ENCODE measurements at regions not wholly inside any gene's neighbourhood (a gene's known extent, or its start where the extent isn't known, plus 50 kb on each side); places are given as distances from the start of the nearest gene placed in this dataset.

DNA sequence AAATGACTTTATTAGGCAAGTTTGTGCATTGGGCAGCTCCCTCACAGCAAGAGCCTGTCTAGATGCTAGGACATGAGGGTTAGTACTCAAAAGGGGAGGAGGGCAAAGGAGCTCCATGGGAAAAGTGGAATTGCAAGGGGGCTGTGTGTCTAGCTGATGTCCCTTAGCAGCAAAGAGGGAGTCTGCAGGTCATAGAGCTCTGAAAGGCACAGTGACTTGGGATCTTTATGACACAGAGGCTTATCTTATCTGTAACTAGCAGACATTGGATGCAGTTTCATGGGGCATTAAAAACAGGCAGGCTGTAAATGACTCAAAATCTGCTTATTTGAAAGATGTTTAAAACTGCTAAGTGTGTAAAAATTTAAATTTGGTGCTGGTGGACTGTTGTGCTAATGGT lies 556.2 kb upstream of the FZD8 start:
- ChIA-PET POLR2A (no interaction called here), CTCF (no interaction called here)
- TF ChIP-seq, protein P1, sequence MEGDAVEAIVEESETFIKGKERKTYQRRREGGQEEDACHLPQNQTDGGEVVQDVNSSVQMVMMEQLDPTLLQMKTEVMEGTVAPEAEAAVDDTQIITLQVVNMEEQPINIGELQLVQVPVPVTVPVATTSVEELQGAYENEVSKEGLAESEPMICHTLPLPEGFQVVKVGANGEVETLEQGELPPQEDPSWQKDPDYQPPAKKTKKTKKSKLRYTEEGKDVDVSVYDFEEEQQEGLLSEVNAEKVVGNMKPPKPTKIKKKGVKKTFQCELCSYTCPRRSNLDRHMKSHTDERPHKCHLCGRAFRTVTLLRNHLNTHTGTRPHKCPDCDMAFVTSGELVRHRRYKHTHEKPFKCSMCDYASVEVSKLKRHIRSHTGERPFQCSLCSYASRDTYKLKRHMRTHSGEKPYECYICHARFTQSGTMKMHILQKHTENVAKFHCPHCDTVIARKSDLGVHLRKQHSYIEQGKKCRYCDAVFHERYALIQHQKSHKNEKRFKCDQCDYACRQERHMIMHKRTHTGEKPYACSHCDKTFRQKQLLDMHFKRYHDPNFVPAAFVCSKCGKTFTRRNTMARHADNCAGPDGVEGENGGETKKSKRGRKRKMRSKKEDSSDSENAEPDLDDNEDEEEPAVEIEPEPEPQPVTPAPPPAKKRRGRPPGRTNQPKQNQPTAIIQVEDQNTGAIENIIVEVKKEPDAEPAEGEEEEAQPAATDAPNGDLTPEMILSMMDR (IDR thresholded peaks at IDR 0.05) = no peak
- no peak for TF ChIP-seq EZH2 (IDR thresholded peaks at IDR 0.05; ENCODE audit: borderline replicate concordance, insufficient read depth, low read depth, low read length, poor library complexity, severe bottlenecking)
- H3K4me3 ChIP-seq (ENCODE audit: control extremely low read depth in 1 of 5, extremely low read depth in 1 of 5, insufficient read depth in 1 of 5, low read depth in 2 of 5, low read length in 4 of 5) = no peak overlapping the region
- H3K36me3 ChIP-seq (replicated peaks in 1 of 2; ENCODE audit: control extremely low read depth in 1 of 2, control insufficient read depth in 1 of 2, extremely low read depth in 1 of 2, insufficient read depth in 2 of 2, low read length in 1 of 2) = no peaks in the 10 kb centered on the region
- no peaks in the 10 kb centered on the region for H4K20me1 ChIP-seq (ENCODE audit: control insufficient read depth, insufficient read depth, low read length, poor library complexity, severe bottlenecking)
- Mint-ChIP-seq H3K4me1 (no peaks in the 10 kb centered on the region), H3K9me3 (ENCODE audit: insufficient read depth) (peaks cover 5% of the 10 kb centered on the region), H3K27me3 (no peaks in the 10 kb centered on the region), H3K4me3 (no peak overlapping the region), H3K27ac (no peak overlapping the region)
- DNase-seq (no peak), ATAC-seq (ENCODE audit: low read depth) (no peak)
- no peak overlapping the region for H2AFZ ChIP-seq (ENCODE audit: insufficient read depth, low read depth, low read length, poor library complexity, severe bottlenecking)
- H3K27me3 ChIP-seq (replicated peaks in 1 of 4; ENCODE audit: control extremely low read depth in 1 of 4, control insufficient read depth in 3 of 4, insufficient read depth in 4 of 4, low read length in 3 of 4) = no peaks in the 10 kb centered on the region
- no peak overlapping the region for H3K9ac ChIP-seq (ENCODE audit: low read length)
- H3K4me2 ChIP-seq (replicated peaks; ENCODE audit: low read depth, low read length, poor library complexity, severe bottlenecking) = no peak overlapping the region
- intact Hi-C loops (cut with micrococcal nuclease) = no loop called here
- no peaks in the 10 kb centered on the region for H3K79me2 ChIP-seq (ENCODE audit: control insufficient read depth, insufficient read depth, low read length)
- H3K4me1 ChIP-seq (ENCODE audit: control insufficient read depth in 2 of 2, insufficient read depth in 2 of 2, low read length in 2 of 2) = no peaks in the 10 kb centered on the region
- no peak overlapping the region for H3K27ac ChIP-seq (ENCODE audit: low read length in 2 of 2)
- H3K9me3 ChIP-seq (ENCODE audit: control extremely low read depth in 1 of 3, control insufficient read depth in 2 of 3, insufficient read depth in 1 of 3, low read length in 2 of 3) = peaks cover 0 to 5% (median 0%) of the 10 kb centered on the region in 3 donors

DNA sequence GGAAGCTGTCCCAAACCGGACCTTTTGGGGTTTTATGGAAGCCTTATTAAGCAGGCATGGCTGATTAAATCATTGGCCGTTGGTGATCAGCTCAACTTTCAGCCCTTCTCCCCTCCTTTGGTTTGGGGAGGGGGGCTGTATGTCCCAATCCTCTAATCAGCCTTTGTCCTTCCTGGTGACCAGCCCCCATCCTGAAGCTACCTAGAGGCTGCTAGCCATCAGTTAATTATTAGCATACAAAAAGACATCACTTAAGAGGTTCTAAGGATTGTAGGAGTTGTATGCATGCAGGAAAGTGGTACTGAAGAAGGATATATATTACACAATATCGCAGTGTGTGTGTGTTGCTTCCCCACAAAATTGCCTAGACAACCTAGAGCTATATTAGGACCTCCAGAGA lies 553.3 kb upstream of the FZD8 start:
- no peak overlapping the region for H3K9ac ChIP-seq (ENCODE audit: low read length)
- no peak overlapping the region for H3K4me2 ChIP-seq (replicated peaks; ENCODE audit: low read depth, low read length, poor library complexity, severe bottlenecking)
- Mint-ChIP-seq H3K27ac (no peak overlapping the region), H3K9me3 (ENCODE audit: insufficient read depth) (peaks cover 16% of the 10 kb centered on the region), H3K4me1 (no peaks in the 10 kb centered on the region), H3K27me3 (no peaks in the 10 kb centered on the region), H3K4me3 (no peak overlapping the region)
- ChIA-PET POLR2A (no interaction called here), CTCF (no interaction called here)
- H2AFZ ChIP-seq (ENCODE audit: insufficient read depth, low read depth, low read length, poor library complexity, severe bottlenecking) = no peak overlapping the region
- ATAC-seq (ENCODE audit: low read depth) (no peak), DNase-seq (no peak)
- H3K4me1 ChIP-seq (ENCODE audit: control insufficient read depth in 2 of 2, insufficient read depth in 2 of 2, low read length in 2 of 2) = no peaks in the 10 kb centered on the region
- intact Hi-C loops (cut with micrococcal nuclease) = no loop called here
- WGBS (ENCODE audit: insufficient coverage) = no CpG with 5 or more reads among the region's 3 CpGs
- no peaks in the 10 kb centered on the region for H3K27me3 ChIP-seq (replicated peaks in 1 of 4; ENCODE audit: control extremely low read depth in 1 of 4, control insufficient read depth in 3 of 4, insufficient read depth in 4 of 4, low read length in 3 of 4)
- H3K79me2 ChIP-seq (ENCODE audit: control insufficient read depth, insufficient read depth, low read length) = no peaks in the 10 kb centered on the region
- no peaks in the 10 kb centered on the region for H3K36me3 ChIP-seq (replicated peaks in 1 of 2; ENCODE audit: control extremely low read depth in 1 of 2, control insufficient read depth in 1 of 2, extremely low read depth in 1 of 2, insufficient read depth in 2 of 2, low read length in 1 of 2)
- no peak overlapping the region for H3K27ac ChIP-seq (ENCODE audit: low read length in 2 of 2)
- TF ChIP-seq, protein P1 (IDR thresholded peaks at IDR 0.05) = no peak
- TF ChIP-seq EZH2 (IDR thresholded peaks at IDR 0.05; ENCODE audit: borderline replicate concordance, insufficient read depth, low read depth, low read length, poor library complexity, severe bottlenecking) = no peak
- peaks cover 0 to 5% (median 5%) of the 10 kb centered on the region in 3 donors for H3K9me3 ChIP-seq (ENCODE audit: control extremely low read depth in 1 of 3, control insufficient read depth in 2 of 3, insufficient read depth in 1 of 3, low read length in 2 of 3)
- no peaks in the 10 kb centered on the region for H4K20me1 ChIP-seq (ENCODE audit: control insufficient read depth, insufficient read depth, low read length, poor library complexity, severe bottlenecking)
- H3K4me3 ChIP-seq (ENCODE audit: control extremely low read depth in 1 of 5, extremely low read depth in 1 of 5, insufficient read depth in 1 of 5, low read depth in 2 of 5, low read length in 4 of 5) = no peak overlapping the region

All from B cell (primary cell).